ENCODE measurements at regions not wholly inside any gene's neighbourhood (a gene's known extent, or its start where the extent isn't known, plus 50 kb on each side); places are given as distances from the start of the nearest gene placed in this dataset.

- Mint-ChIP-seq H3K4me3 (no peak overlapping the region), H3K9me3 (peaks cover 5% of the 10 kb centered on the region), H3K27me3 (ENCODE audit: insufficient read depth, low read depth) (peaks cover 9% of the 10 kb centered on the region), H3K36me3 (no peaks in the 10 kb centered on the region), H3K4me1 (peaks cover 38% of the 10 kb centered on the region), H3K27ac (no peak overlapping the region)
- no peaks in the 10 kb centered on the region for H3K27me3 ChIP-seq
- no peaks in the 10 kb centered on the region for H3K9me3 ChIP-seq (ENCODE audit: low read depth)
- H3F3A ChIP-seq (ENCODE audit: low read depth), result no peaks in the 10 kb centered on the region
- no peak overlapping the region for H3K4me3 ChIP-seq
- H3K27ac ChIP-seq, result no peak overlapping the region
- no peaks in the 10 kb centered on the region for H4K20me1 ChIP-seq (ENCODE audit: low read depth)
- TF ChIP-seq EZH2 (IDR thresholded peaks at IDR 0.05), result no peak
- no peak for TF ChIP-seq EZH2phosphoT487 (IDR thresholded peaks at IDR 0.05)
- TF ChIP-seq, protein P1, sequence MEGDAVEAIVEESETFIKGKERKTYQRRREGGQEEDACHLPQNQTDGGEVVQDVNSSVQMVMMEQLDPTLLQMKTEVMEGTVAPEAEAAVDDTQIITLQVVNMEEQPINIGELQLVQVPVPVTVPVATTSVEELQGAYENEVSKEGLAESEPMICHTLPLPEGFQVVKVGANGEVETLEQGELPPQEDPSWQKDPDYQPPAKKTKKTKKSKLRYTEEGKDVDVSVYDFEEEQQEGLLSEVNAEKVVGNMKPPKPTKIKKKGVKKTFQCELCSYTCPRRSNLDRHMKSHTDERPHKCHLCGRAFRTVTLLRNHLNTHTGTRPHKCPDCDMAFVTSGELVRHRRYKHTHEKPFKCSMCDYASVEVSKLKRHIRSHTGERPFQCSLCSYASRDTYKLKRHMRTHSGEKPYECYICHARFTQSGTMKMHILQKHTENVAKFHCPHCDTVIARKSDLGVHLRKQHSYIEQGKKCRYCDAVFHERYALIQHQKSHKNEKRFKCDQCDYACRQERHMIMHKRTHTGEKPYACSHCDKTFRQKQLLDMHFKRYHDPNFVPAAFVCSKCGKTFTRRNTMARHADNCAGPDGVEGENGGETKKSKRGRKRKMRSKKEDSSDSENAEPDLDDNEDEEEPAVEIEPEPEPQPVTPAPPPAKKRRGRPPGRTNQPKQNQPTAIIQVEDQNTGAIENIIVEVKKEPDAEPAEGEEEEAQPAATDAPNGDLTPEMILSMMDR (IDR thresholded peaks at IDR 0.05), result no peak
- H3K4me1 ChIP-seq, result no peaks in the 10 kb centered on the region
- no peak overlapping the region for H3K4me2 ChIP-seq
- H3K9ac ChIP-seq, result no peak overlapping the region
- no peaks in the 10 kb centered on the region for H3K36me3 ChIP-seq
- no peaks in the 10 kb centered on the region for H3K79me2 ChIP-seq (ENCODE audit: low read depth)
- DNase-seq (ENCODE audit: low spot score), result no peak
- H2AFZ ChIP-seq (replicated peaks), result no peak overlapping the region
Observed at GRCh38 chr20:56835829-56836550, 206.9 kb downstream of the TFAP2C start.

- no peaks in the 10 kb centered on the region for H3K36me3 Mint-ChIP-seq
- Histone ChIP-seq H3K9me3 (ENCODE audit: low read depth) (no peaks in the 10 kb centered on the region), H3K4me1 (no peaks in the 10 kb centered on the region), H3K79me2 (ENCODE audit: low read depth) (no peaks in the 10 kb centered on the region), H3K27me3 (no peaks in the 10 kb centered on the region), H3K9ac (no peak overlapping the region), H2AFZ (replicated peaks) (no peak overlapping the region), H3F3A (ENCODE audit: low read depth) (no peaks in the 10 kb centered on the region), H3K4me3 (no peak overlapping the region), H3K36me3 (no peaks in the 10 kb centered on the region), H3K4me2 (no peak overlapping the region), H4K20me1 (ENCODE audit: low read depth) (no peaks in the 10 kb centered on the region), H3K27ac (no peak overlapping the region)
- peaks cover 9% of the 10 kb centered on the region for H3K27me3 Mint-ChIP-seq (ENCODE audit: insufficient read depth, low read depth)
- no peak overlapping the region for H3K27ac Mint-ChIP-seq
- DNase-seq (ENCODE audit: low spot score), result no peak
- peaks cover 35% of the 10 kb centered on the region for H3K4me1 Mint-ChIP-seq
- TF ChIP-seq, protein P1 (IDR thresholded peaks at IDR 0.05), result no peak
- TF ChIP-seq EZH2phosphoT487 (IDR thresholded peaks at IDR 0.05), result no peak
- no peak for TF ChIP-seq EZH2 (IDR thresholded peaks at IDR 0.05)
- H3K4me3 Mint-ChIP-seq, result peak overlapping the region; percentile 2
- peaks cover 5% of the 10 kb centered on the region for H3K9me3 Mint-ChIP-seq
Observed at GRCh38 chr20:56839222-56839621, 210.1 kb downstream of the TFAP2C start.

DNA sequence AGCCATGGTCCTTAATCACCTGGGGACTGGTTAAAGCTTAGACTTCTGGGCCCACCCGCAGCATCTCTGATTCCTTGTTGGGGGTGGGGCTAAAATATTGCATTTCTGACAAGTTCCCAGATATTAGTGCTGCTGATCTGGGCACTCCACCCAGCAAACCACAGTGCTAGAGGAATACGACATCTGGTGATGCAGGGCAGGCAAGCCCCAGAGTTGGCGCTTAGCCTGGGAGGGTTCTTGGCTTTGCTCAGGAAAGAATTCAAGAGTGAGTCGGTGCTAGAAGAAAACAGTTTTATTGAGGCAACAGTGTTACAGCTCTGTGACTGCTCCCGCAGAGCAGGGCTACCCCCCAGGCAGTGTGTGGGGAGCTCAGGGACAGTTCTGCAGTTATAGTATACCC, 210.7 kb downstream of the TFAP2C start:
- H3K4me1 Mint-ChIP-seq, result peaks cover 31% of the 10 kb centered on the region
- no peak overlapping the region for H3K27ac ChIP-seq
- peaks cover 7% of the 10 kb centered on the region for H3K27me3 Mint-ChIP-seq (ENCODE audit: insufficient read depth, low read depth)
- no peak for DNase-seq (ENCODE audit: low spot score)
- H3K4me3 Mint-ChIP-seq, result no peak overlapping the region
- no peak overlapping the region for H3K27ac Mint-ChIP-seq
- H3K4me3 ChIP-seq, result no peak overlapping the region
- no peak overlapping the region for H3K9ac ChIP-seq
- no peak overlapping the region for H2AFZ ChIP-seq (replicated peaks)
- H3K4me1 ChIP-seq, result no peaks in the 10 kb centered on the region
- no peak overlapping the region for H3K4me2 ChIP-seq
- no peaks in the 10 kb centered on the region for H3K36me3 Mint-ChIP-seq
- no peaks in the 10 kb centered on the region for H3K27me3 ChIP-seq
- H3K9me3 Mint-ChIP-seq, result peaks cover 5% of the 10 kb centered on the region
- H3F3A ChIP-seq (ENCODE audit: low read depth), result no peaks in the 10 kb centered on the region
- H3K79me2 ChIP-seq (ENCODE audit: low read depth), result no peaks in the 10 kb centered on the region
- H3K9me3 ChIP-seq (ENCODE audit: low read depth), result no peaks in the 10 kb centered on the region
- TF ChIP-seq, protein P1 (IDR thresholded peaks at IDR 0.05), result no peak
- TF ChIP-seq EZH2phosphoT487 (IDR thresholded peaks at IDR 0.05) (no peak), EZH2 (IDR thresholded peaks at IDR 0.05) (no peak)
- no peaks in the 10 kb centered on the region for H4K20me1 ChIP-seq (ENCODE audit: low read depth)
- H3K36me3 ChIP-seq, result no peaks in the 10 kb centered on the region
